ENCODE measurements at regions not wholly inside any gene's neighbourhood (a gene's known extent, or its start where the extent isn't known, plus 50 kb on each side); places are given as distances from the start of the nearest gene placed in this dataset.

DNA sequence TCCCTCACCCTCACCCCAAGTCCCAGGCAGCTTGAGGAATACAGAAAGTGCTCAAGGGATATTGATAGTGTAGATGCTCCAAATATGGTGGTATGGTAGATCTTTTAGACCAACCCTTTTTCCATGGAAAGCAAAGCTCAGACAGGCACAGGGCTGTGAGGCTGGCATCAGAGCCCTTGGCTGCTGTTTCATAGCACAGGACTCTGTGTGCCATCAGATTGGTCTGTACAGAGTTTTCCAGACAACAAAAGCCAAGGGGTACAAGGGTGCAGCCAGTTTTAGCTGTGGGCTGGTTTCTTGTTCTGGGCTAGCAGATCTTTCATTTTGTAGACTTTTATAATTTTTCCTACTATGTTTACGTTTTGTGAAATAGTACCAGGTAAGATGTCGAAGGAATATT, 296.9 kb upstream of the TNP1 start:
- no peak for ATAC-seq
- H3K79me2 ChIP-seq (ENCODE audit: insufficient read depth, low read length) = no peaks in the 10 kb centered on the region
- in situ Hi-C loops (cut with HindIII; ENCODE audit: extremely low pct_ligation_motif_present, low pct_unique_long_range_greater_than_20kb) = no loop called here
- intact Hi-C loops (cut with micrococcal nuclease; ENCODE audit: unreplicated experiment) = no loop called here
- no peak overlapping the region for H3K4me2 ChIP-seq (ENCODE audit: low read depth, low read length)
- no peak for DNase-seq (ENCODE audit: low spot score)
- no peaks in the 10 kb centered on the region for H3K4me1 ChIP-seq (ENCODE audit: insufficient read depth, low read length)
- H3K36me3 ChIP-seq (replicated peaks in 1 of 2; ENCODE audit: control insufficient read depth in 1 of 2, insufficient read depth in 2 of 2, low read length in 2 of 2) = no peaks in the 10 kb centered on the region
- H3K27ac ChIP-seq (ENCODE audit: extremely low read length, insufficient read depth, low read length) = no peak overlapping the region
- ChIA-PET CTCF (ENCODE audit: low intra/inter-chr PET ratio, low total read pairs) (no interaction called here), POLR2A (no interaction called here)
- peaks cover 2 to 22% of the 10 kb centered on the region in 2 experiments; a peak in 3 of 5 replicates for H3K27me3 ChIP-seq (ENCODE audit: control insufficient read depth in 1 of 2, insufficient read depth in 2 of 2, low read length in 2 of 2)
- H2AFZ ChIP-seq (ENCODE audit: low read length) = no peak overlapping the region
- H4K20me1 ChIP-seq (ENCODE audit: insufficient read depth, low read length) = no peaks in the 10 kb centered on the region
- H3K4me3 ChIP-seq (replicated peaks in 1 of 3; ENCODE audit: insufficient read depth in 1 of 3, low read depth in 2 of 3, low read length in 3 of 3) = no peak overlapping the region
- FAIRE-seq = no peak
- no TSS peak for BruUV-seq (replicated peaks)
- TF ChIP-seq E2F2 (CRISPR knock-in tag; IDR thresholded peaks at IDR 0.05; ENCODE audit: borderline replicate concordance) = no peak
- no peak for TF ChIP-seq JUND (CRISPR knock-in tag; IDR thresholded peaks at IDR 0.05)
- TF ChIP-seq TAF15 (IDR thresholded peaks at IDR 0.05; ENCODE audit: low read depth, low read length, poor library complexity, severe bottlenecking) = no peak
- TF ChIP-seq MXD4 (CRISPR knock-in tag; IDR thresholded peaks at IDR 0.05) = no peak
- no peak overlapping the region for H3K9ac ChIP-seq (ENCODE audit: insufficient read depth, low read depth, low read length)
- WGBS (ENCODE audit: low lambda C conversion rate) = 3% methylated on average over 2 of the region's 2 CpGs
- no peaks in the 10 kb centered on the region for H3K9me3 ChIP-seq (ENCODE audit: low read length)

DNA sequence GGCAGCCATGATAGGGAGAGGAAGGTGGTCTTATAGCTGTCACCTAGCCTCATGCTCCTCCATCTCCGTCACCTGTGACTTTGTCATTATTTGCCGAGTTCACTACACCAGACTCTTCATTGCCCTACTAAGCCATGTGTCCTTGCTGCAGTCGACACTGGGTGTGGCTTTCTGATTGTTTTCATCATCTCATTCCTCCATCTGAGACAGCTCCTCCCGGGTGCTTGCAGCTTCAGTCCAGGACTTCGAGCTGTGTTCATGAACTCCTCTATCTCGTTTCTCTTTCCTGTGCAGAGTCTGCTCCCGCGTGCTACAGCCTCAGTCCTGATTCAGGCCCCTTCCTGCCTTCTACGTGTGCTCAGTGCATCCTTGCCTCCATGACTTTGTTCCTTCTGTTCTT, 295.1 kb upstream of the TNP1 start:
- FAIRE-seq (no peak), ATAC-seq (no peak), DNase-seq (ENCODE audit: low spot score) (no peak)
- H3K79me2 ChIP-seq (ENCODE audit: insufficient read depth, low read length) = no peaks in the 10 kb centered on the region
- no peak overlapping the region for H3K4me3 ChIP-seq (replicated peaks in 1 of 3; ENCODE audit: insufficient read depth in 1 of 3, low read depth in 2 of 3, low read length in 3 of 3)
- in situ Hi-C loops (cut with HindIII; ENCODE audit: extremely low pct_ligation_motif_present, low pct_unique_long_range_greater_than_20kb) = no loop called here
- no peak overlapping the region for H2AFZ ChIP-seq (ENCODE audit: low read length)
- no peaks in the 10 kb centered on the region for H3K4me1 ChIP-seq (ENCODE audit: insufficient read depth, low read length)
- 4% methylated on average over 9 of the region's 9 CpGs for WGBS (ENCODE audit: low lambda C conversion rate)
- H3K27me3 ChIP-seq (ENCODE audit: control insufficient read depth in 1 of 2, insufficient read depth in 2 of 2, low read length in 2 of 2) = peaks cover 2 to 15% of the 10 kb centered on the region in 2 experiments; a peak in 3 of 5 replicates
- no TSS peak for BruUV-seq (replicated peaks)
- ChIA-PET CTCF (ENCODE audit: low intra/inter-chr PET ratio, low total read pairs) (no interaction called here), POLR2A (no interaction called here)
- H3K27ac ChIP-seq (ENCODE audit: extremely low read length, insufficient read depth, low read length) = no peak overlapping the region
- H3K9me3 ChIP-seq (ENCODE audit: low read length) = no peaks in the 10 kb centered on the region
- H3K9ac ChIP-seq (ENCODE audit: insufficient read depth, low read depth, low read length) = no peak overlapping the region
- intact Hi-C loops (cut with micrococcal nuclease; ENCODE audit: unreplicated experiment) = no loop called here
- no peaks in the 10 kb centered on the region for H4K20me1 ChIP-seq (ENCODE audit: insufficient read depth, low read length)
- H3K36me3 ChIP-seq (replicated peaks in 1 of 2; ENCODE audit: control insufficient read depth in 1 of 2, insufficient read depth in 2 of 2, low read length in 2 of 2) = no peaks in the 10 kb centered on the region
- no peak overlapping the region for H3K4me2 ChIP-seq (ENCODE audit: low read depth, low read length)
- TF ChIP-seq ZNF501 (CRISPR knock-in tag; IDR thresholded peaks at IDR 0.05) (no peak), SOX13 (IDR thresholded peaks at IDR 0.05) (no peak), SOX13 (CRISPR knock-in tag; conservative IDR thresholded peaks at IDR 0.05 in 1 of 2, IDR thresholded peaks at IDR 0.05 in 1 of 2) (no peak), MTF1 (CRISPR knock-in tag; IDR thresholded peaks at IDR 0.05) (no peak), YY1 (IDR thresholded peaks at IDR 0.05; ENCODE audit: insufficient read depth, insufficient replicate concordance, low read depth, low read length) (no peak), ZBTB26 (CRISPR knock-in tag; IDR thresholded peaks at IDR 0.05; ENCODE audit: borderline replicate concordance) (no peak), ZBTB7A (CRISPR knock-in tag; IDR thresholded peaks at IDR 0.05) (no peak), MLXIP (CRISPR knock-in tag; IDR thresholded peaks at IDR 0.05; ENCODE audit: borderline replicate concordance) (no peak)
